Subcutaneous abdominal adipose tissue (tissue), 5 donors: ENCODE measurements at regions not wholly inside any gene's neighbourhood (a gene's known extent, or its start where the extent isn't known, plus 50 kb on each side); places are given as distances from the start of the nearest gene placed in this dataset.

Experiments used
- H3K27ac ChIP-seq: one replicate; pipeline ENCODE4 v1.7.0; 2013; ENCODE audit warnings: low read depth, mild to moderate bottlenecking, inconsistent platforms, low read length, moderate library complexity
- H3K27me3 ChIP-seq, 5 donors: one replicate each; pipeline ENCODE4 v1.7.0; 2013; ENCODE audit warnings: low read length in 5 of 5, inconsistent platforms in 1 of 5; ENCODE audit not compliant: control insufficient read depth in 5 of 5, insufficient read depth in 4 of 5
- H3K36me3 ChIP-seq, 5 donors: one replicate each; pipeline ENCODE4 v1.7.0; 2013; ENCODE audit warnings: low read length in 5 of 5; ENCODE audit not compliant: control insufficient read depth in 5 of 5, insufficient read depth in 5 of 5
- H3K4me1 ChIP-seq, 5 donors: one replicate each; pipeline ENCODE4 v1.7.0; 2013; ENCODE audit warnings: low read length in 5 of 5, mild to moderate bottlenecking in 3 of 5, moderate library complexity in 1 of 5; ENCODE audit not compliant: control insufficient read depth in 5 of 5, insufficient read depth in 5 of 5
- H3K4me3 ChIP-seq, 5 donors: one replicate each; pipeline ENCODE4 v1.7.0; 2013; ENCODE audit warnings: low read length in 5 of 5, low read depth in 1 of 5
- H3K9ac ChIP-seq, 5 donors: one replicate each; pipeline ENCODE4 v1.7.0; 2013; ENCODE audit warnings: low read length in 5 of 5, mild to moderate bottlenecking in 4 of 5, moderate library complexity in 3 of 5
- H3K9me3 ChIP-seq, 5 donors: one replicate each; pipeline ENCODE4 v1.7.0; 2013; ENCODE audit warnings: low read length in 5 of 5; ENCODE audit not compliant: control insufficient read depth in 5 of 5
- donor health status: healthy.
- donor health status: healthy.
- donor health status: healthy.
- donor health status: healthy.
- donor health status: healthy.

- Histone ChIP-seq H3K36me3 (no peaks in the 10 kb centered on the region), H3K4me3 (no peak overlapping the region), H3K27me3 (no peaks in the 10 kb centered on the region), H3K27ac (no peak overlapping the region), H3K9ac (no peak overlapping the region), H3K4me1 (peaks cover 0 to 4% (median under 1%) of the 10 kb centered on the region in 5 donors), H3K9me3 (no peaks in the 10 kb centered on the region)
These were observed 443.9 kb downstream of the FGF9 start for GRCh38 chr13:22114630-22115311.

DNA sequence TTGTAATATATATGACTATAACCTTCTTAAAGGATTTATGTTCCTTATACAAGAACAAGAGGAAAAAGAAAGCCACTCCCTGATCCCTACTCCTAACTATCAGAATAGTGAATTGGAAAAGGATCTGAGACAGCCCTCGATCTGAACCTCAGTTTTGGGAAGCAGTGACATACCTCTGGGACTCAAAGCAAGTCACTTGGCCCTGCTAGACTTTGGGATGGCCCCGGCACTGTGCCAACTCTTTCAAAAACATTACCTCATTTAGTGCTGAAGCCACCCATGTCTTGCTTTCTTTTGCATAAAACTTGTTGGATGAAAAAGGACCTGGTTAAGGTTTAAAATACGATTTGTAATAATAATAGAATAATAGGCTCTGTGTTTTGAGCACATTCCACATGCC lies 447.3 kb downstream of the FGF9 start:
- no peak overlapping the region for H3K4me3 ChIP-seq
- no peaks in the 10 kb centered on the region for H3K27me3 ChIP-seq
- H3K4me1 ChIP-seq: peaks cover 0 to 4% (median 0%) of the 10 kb centered on the region in 5 donors
- no peak overlapping the region for H3K9ac ChIP-seq
- H3K36me3 ChIP-seq: no peaks in the 10 kb centered on the region
- H3K9me3 ChIP-seq: no peaks in the 10 kb centered on the region
- H3K27ac ChIP-seq: no peak overlapping the region

DNA sequence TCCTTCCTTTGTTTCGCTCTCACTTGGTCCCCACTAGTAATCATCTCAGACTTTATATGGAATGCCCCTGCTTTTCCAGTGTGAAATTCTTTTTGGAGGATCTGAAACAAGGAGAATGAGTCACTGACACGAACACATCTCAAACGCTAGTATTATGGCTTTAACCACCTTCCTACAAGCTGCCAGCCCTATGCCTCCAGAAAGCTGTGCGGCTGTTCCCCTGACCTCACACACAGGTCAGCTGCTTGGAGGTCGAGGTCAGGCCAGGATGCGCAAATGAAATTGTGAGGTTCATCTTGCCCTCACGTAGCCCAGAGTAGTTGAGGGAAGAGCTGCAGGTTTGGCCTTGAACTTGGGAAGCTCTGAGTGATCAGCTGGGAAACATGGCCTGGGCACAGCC lies 449.8 kb downstream of the FGF9 start:
- Histone ChIP-seq H3K27ac (no peak overlapping the region), H3K36me3 (no peaks in the 10 kb centered on the region), H3K4me3 (no peak overlapping the region), H3K9me3 (no peaks in the 10 kb centered on the region), H3K9ac (no peak overlapping the region), H3K4me1 (no peaks in the 10 kb centered on the region), H3K27me3 (no peaks in the 10 kb centered on the region)

DNA sequence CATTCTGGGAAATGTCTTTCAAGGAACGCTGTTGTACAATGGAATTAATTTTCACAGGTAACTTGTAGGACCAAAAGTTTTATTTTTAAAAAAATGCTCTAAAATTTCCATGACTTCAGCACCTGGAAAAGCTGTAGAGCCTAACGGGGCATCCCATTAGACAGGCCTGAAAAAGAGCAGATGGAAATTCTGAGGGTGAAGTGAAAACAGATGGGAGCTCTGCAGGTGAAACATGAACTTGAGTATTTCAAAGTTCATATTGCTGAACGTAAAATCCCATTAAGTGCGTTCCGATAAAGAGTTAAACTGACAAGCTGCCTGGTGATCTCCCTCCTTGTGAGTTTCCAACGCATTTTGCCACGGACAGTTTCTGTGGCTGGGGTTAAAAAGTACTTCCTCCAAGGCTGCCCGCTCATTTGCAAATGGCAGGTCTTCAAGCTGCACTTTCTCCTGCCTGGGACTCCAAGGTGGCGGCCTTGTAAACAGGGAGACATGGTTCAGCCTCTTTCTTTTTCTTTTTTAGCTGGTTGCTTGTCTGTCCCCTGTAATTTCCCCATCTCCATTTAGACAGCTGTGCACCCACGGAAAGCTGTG lies 450.4 kb downstream of the FGF9 start:
- H3K9ac ChIP-seq: no peak overlapping the region
- H3K9me3 ChIP-seq: no peaks in the 10 kb centered on the region
- no peak overlapping the region for H3K4me3 ChIP-seq
- no peaks in the 10 kb centered on the region for H3K27me3 ChIP-seq
- no peaks in the 10 kb centered on the region for H3K4me1 ChIP-seq
- no peak overlapping the region for H3K27ac ChIP-seq
- no peaks in the 10 kb centered on the region for H3K36me3 ChIP-seq

- H3K4me3 ChIP-seq: no peak overlapping the region
- H3K9ac ChIP-seq: no peak overlapping the region
- no peak overlapping the region for H3K27ac ChIP-seq
- peaks cover 0 to 5% (median 4%) of the 10 kb centered on the region in 5 donors for H3K9me3 ChIP-seq
- H3K27me3 ChIP-seq: no peaks in the 10 kb centered on the region
- H3K4me1 ChIP-seq: no peaks in the 10 kb centered on the region
- no peaks in the 10 kb centered on the region for H3K36me3 ChIP-seq
These were observed 455.7 kb downstream of the FGF9 start for GRCh38 chr13:22126433-22127021.

- H3K9ac ChIP-seq: no peak overlapping the region
- H3K4me1 ChIP-seq: no peaks in the 10 kb centered on the region
- peaks cover 0 to 5% (median 4%) of the 10 kb centered on the region in 5 donors for H3K9me3 ChIP-seq
- H3K4me3 ChIP-seq: no peak overlapping the region
- no peak overlapping the region for H3K27ac ChIP-seq
- no peaks in the 10 kb centered on the region for H3K36me3 ChIP-seq
- no peaks in the 10 kb centered on the region for H3K27me3 ChIP-seq
These were observed 456.6 kb downstream of the FGF9 start for GRCh38 chr13:22127277-22128164.

DNA sequence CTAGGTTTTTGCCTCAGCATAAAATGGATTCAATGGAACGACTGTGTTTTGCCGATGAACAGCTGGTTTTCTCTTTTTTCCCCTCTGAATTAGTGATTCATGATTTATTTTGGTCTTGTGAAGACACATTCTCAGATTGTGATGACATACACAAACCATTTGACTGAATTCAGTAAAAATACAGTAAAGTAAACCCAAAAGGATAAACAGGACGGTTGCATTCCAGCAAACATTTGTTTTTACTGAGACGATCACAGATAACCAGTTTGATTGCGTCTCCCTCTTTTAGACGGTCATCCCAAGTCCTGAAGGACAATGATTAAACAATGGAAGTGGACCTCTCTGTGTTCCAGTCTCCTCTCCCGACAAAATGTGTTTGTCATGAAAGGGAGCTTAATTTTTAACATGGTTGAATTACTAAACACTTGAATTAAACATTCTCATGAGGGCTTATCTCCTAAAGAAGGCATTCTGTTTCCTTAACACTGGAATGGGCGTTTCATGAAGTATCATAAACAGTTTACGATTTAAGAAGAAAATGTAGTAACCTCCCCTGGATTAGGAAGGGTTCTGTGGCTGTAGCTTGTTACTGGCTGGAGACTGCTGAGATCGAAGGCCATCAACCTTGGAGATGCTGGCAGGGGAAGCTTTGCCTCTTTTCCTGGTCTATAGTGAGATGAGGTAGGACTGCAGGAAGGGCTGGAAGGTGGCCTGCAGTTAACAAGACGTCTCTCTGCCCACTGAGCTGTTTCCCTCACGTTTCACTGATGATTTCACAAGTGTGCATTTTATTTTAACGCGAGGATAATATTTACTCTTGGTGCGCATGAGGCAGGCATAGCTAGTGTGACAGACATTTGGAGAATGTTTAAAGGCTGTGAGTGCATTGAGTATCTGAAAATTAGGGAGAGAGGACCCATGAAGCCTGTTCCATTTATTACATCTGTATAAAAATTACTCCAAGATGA lies 457.9 kb downstream of the FGF9 start:
- H3K36me3 ChIP-seq: no peaks in the 10 kb centered on the region
- peaks cover 0 to 5% (median 4%) of the 10 kb centered on the region in 5 donors for H3K9me3 ChIP-seq
- no peak overlapping the region for H3K4me3 ChIP-seq
- no peak overlapping the region for H3K9ac ChIP-seq
- no peaks in the 10 kb centered on the region for H3K27me3 ChIP-seq
- no peaks in the 10 kb centered on the region for H3K4me1 ChIP-seq
- H3K27ac ChIP-seq: no peak overlapping the region

DNA sequence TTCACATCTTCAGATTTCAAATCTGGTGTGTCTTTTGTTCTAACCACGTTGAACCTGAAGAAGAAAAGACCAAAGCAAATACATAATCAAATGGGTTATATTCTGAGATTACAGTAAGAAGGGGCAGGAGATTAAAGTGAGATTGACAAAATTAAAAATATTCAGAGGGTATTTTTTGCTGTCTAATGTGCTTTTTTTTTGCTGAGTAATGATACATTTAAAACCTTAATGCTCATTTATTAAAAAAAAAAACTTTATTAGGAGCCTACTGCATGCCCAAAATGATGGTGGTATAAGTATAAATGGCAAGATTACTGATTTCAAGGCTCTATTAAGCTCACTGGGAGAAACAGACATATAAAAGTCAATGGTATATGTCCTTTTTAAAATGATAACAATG lies 459.4 kb downstream of the FGF9 start:
- H3K36me3 ChIP-seq: no peaks in the 10 kb centered on the region
- H3K27me3 ChIP-seq: no peaks in the 10 kb centered on the region
- peaks cover 0 to 5% (median 4%) of the 10 kb centered on the region in 5 donors for H3K9me3 ChIP-seq
- H3K4me1 ChIP-seq: no peaks in the 10 kb centered on the region
- no peak overlapping the region for H3K4me3 ChIP-seq
- H3K27ac ChIP-seq: no peak overlapping the region
- no peak overlapping the region for H3K9ac ChIP-seq

- Histone ChIP-seq H3K27me3 (no peaks in the 10 kb centered on the region), H3K9ac (no peak overlapping the region), H3K4me1 (no peaks in the 10 kb centered on the region), H3K36me3 (no peaks in the 10 kb centered on the region), H3K9me3 (peaks cover 0 to 5% (median 4%) of the 10 kb centered on the region in 5 donors), H3K4me3 (no peak overlapping the region), H3K27ac (no peak overlapping the region)
These were observed 463.4 kb downstream of the FGF9 start for GRCh38 chr13:22134261-22134660.
